Pancreas (tissue), 10 donors: ENCODE measurements at regions not wholly inside any gene's neighbourhood (a gene's known extent, or its start where the extent isn't known, plus 50 kb on each side); places are given as distances from the start of the nearest gene placed in this dataset.
"Not testable (repeated sequence)": the region's sequence is repeated elsewhere in the genome, so short reads cannot be mapped to it uniquely, and the experiment has no call there.

Source experiments
- ATAC-seq, 4 donors: fragments of 200-7000 bp; cut with Tn5 transposase; one replicate each; pipeline versions ENCODE4 v1.8.0 to v1.9.1; 2020; ENCODE audit warnings: mild to moderate bottlenecking in 4 of 4, moderate library complexity in 4 of 4
- DNase-seq, 6 donors: peaks; one replicate each; pipeline ENCODE4 v3.0.0-alpha.2; 2020
- FAIRE-seq: peaks from 2 replicates; lab custom pipeline; 2012; peaks lifted over from hg19 to GRCh38; lab: Jason Lieb, UNC
- H3K27ac ChIP-seq, 4 donors: fragments of 200-600 bp; sonication (generic); 1 replicate in 3 of 4; 2 replicates in 1 of 4; pipeline versions ENCODE4 v1.5.0 to v1.8.0; 2020
- H3K27me3 ChIP-seq, 4 donors: fragments of 200-600 bp; one replicate each; pipeline ENCODE4 v1.8.0; 2021
- H3K36me3 ChIP-seq, 3 donors: fragments of 200-600 bp; sonication (generic) in 1 of 3; one replicate each; pipeline versions ENCODE4 v1.5.0 to v1.8.0; 2020 to 2021
- H3K4me1 ChIP-seq, 3 donors: fragments of 200-600 bp; one replicate each; pipeline ENCODE4 v1.8.0; 2021
- H3K4me3 ChIP-seq, 4 donors: fragments of 200-600 bp; sonication (generic) in 2 of 4; one replicate each; pipeline versions ENCODE4 v1.5.0 to v1.8.0; 2020 to 2021
- H3K9me3 ChIP-seq, 4 donors: fragments of 200-600 bp; one replicate each; pipeline ENCODE4 v1.8.0; 2021
- WGBS, 2 donors: extraction: QIAGEN DNeasy Blood & Tissue Kit; methylation state at CpG; one replicate each; pipeline ENCODE4 v1.1.7; 2013; 5-methylcytosine and 5-hydroxymethylcytosine counted together
- intact Hi-C, 3 donors: fragments of 100-400 bp; cut with DNase I; formaldehyde crosslinking; loops; one replicate each; pipeline versions ENCODE4 v1.11.1 to v1.14.2; 2022
- TF ChIP-seq, protein P1 (sequence below), 4 donors: fragments of 200-600 bp; sonication (generic) in 3 of 4; IDR thresholded peaks; one replicate each; pipeline versions ENCODE4 v1.5.0 to v1.8.0; 2021; ENCODE audit warnings: antibody characterized with exemption in 4 of 4
- donor health status: healthy with polysubstance abuse.
- donor health status: DM: no; HTN: no; CAD: no; lungs with moderate emphysema.
- donor health status: DM: no; HTN: no; CAD: no.
- donor health status: control.
- donor health status: control.
- donor health status: Bipolar disorder and iron deficiency.
- donor health status: DM: yes; HTN: yes; CAD: no.
- donor health status: DM: no; HTN: no; CAD: no.
- donor health status: DM: no; HTN: no; CAD: no.
- donor health status: DM: yes; HTN: yes; CAD: no.

DNA sequence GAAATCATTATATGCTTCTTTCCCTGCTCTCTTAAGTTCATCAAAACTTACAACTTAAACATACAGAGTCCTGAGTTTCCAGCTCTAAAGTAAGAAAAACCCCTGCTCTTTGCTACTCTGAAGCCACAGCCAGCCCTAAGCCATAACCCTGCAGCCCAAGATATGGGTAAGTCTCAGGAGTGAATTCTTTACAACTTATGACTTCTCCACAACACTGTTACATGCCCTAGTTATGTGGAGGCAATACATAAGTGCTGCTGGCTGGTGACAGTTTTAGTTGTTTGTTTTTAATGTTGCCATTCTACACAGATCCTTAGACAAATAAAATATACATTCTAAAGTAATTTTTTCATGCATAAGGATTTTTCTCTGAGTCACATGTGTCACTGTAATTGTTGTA lies 100.2 kb downstream of the FBXO8 start:
- intact Hi-C loops = no loop called here
- TF ChIP-seq, protein P1, sequence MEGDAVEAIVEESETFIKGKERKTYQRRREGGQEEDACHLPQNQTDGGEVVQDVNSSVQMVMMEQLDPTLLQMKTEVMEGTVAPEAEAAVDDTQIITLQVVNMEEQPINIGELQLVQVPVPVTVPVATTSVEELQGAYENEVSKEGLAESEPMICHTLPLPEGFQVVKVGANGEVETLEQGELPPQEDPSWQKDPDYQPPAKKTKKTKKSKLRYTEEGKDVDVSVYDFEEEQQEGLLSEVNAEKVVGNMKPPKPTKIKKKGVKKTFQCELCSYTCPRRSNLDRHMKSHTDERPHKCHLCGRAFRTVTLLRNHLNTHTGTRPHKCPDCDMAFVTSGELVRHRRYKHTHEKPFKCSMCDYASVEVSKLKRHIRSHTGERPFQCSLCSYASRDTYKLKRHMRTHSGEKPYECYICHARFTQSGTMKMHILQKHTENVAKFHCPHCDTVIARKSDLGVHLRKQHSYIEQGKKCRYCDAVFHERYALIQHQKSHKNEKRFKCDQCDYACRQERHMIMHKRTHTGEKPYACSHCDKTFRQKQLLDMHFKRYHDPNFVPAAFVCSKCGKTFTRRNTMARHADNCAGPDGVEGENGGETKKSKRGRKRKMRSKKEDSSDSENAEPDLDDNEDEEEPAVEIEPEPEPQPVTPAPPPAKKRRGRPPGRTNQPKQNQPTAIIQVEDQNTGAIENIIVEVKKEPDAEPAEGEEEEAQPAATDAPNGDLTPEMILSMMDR (IDR thresholded peaks at IDR 0.05) = no peak
- FAIRE-seq = no peak

DNA sequence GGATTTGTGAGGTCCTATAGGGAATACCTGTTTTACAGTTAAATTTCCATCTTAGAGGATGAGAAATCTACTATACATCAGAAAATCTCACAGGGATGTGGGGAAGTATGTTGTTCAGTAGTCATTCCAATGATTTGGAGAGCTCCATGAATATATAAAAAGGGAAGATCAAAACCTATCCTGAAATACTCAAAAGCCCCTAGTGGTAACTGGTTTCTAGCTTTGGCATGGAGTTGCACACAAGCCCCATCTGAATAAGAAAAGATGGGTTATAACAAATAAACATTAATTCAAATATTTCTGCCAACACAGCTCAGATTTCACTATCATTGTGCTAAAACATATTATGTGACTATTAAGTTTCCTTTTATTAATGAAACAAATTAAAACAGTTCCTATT lies 101.6 kb downstream of the FBXO8 start:
- no peak for ATAC-seq
- Histone ChIP-seq H3K9me3 (no peaks in the 10 kb centered on the region), H3K4me1 (no peaks in the 10 kb centered on the region), H3K27ac (no peak overlapping the region), H3K27me3 (peaks cover 0 to 5% (median 0%) of the 10 kb centered on the region in 4 donors), H3K36me3 (no peaks in the 10 kb centered on the region), H3K4me3 (no peak overlapping the region)
- no peak for DNase-seq
- TF ChIP-seq, protein P1 (IDR thresholded peaks at IDR 0.05) = no peak
- no peak for FAIRE-seq
- intact Hi-C loops = no loop called here

More for the DNA sequence above, 100.2 kb downstream of the FBXO8 start:
- no peaks in the 10 kb centered on the region for H3K9me3 ChIP-seq
- no peak for ATAC-seq
- H3K4me3 ChIP-seq = no peak overlapping the region
- DNase-seq = no peak
- peaks cover 0 to 5% (median 0%) of the 10 kb centered on the region in 4 donors for H3K27me3 ChIP-seq
- H3K36me3 ChIP-seq = no peaks in the 10 kb centered on the region
- no peak overlapping the region for H3K27ac ChIP-seq
- H3K4me1 ChIP-seq = no peaks in the 10 kb centered on the region

GRCh38 chr4:174177536-174177935 lies 105.9 kb downstream of the FBXO8 start:
- DNase-seq = no peak
- FAIRE-seq = no peak
- WGBS, 2 donors = 23 to 31% methylated on average over 1 of the region's 1 CpG
- H3K27me3 ChIP-seq = peaks cover 0 to 5% (median 0%) of the 10 kb centered on the region in 4 donors
- no peaks in the 10 kb centered on the region for H3K36me3 ChIP-seq
- H3K4me3 ChIP-seq = no peak overlapping the region
- TF ChIP-seq, protein P1 (IDR thresholded peaks at IDR 0.05) = no peak
- no peaks in the 10 kb centered on the region for H3K4me1 ChIP-seq
- intact Hi-C loops = no loop called here
- no peak overlapping the region for H3K27ac ChIP-seq
- no peak for ATAC-seq
- H3K9me3 ChIP-seq = no peaks in the 10 kb centered on the region

DNA sequence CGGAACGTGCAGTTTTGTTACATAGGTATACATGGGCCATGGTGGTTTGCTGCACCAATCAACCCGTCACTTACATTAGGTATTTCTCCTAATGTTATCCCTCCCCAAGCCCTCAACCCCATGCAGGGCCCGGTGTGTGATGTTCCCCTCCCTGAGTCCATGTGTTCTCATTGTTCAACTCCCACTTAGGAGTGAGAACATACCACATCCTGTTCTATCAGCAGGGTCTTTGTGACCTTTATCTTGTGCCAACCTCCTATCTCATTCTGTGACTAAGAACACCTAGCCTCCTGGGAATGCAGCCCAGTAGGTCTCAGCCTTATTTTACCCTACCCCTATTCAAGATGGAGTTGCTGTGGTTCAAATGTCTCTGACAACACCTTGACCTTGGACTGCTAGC lies 107.6 kb downstream of the FBXO8 start:
- FAIRE-seq, H3K36me3 ChIP-seq, H3K4me3 ChIP-seq, H3K4me1 ChIP-seq, H3K9me3 ChIP-seq, intact Hi-C loops, DNase-seq, H3K27me3 ChIP-seq, ATAC-seq, H3K27ac ChIP-seq: not testable (repeated sequence)
- 80 to 88% methylated on average over 4 of the region's 4 CpGs for WGBS, 2 donors

DNA sequence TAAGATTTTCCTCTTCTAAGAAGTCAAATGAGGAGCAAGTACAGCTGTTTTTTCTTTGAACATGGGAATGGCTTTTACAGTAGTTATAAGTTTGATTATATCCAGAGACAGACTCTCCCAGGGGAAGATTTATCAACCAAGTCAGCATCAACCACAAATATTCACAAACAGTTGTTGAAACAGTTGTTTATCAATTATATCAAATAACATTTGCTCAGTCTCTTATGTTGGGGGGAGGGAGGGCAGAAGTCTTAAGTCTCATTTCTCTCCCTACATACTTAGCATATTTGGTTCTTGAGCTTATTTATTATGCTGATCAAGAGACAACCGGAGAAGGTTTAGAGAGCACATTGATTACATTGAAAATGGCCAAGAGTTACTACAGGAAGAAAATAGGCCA lies 110.1 kb downstream of the FBXO8 start:
- ATAC-seq (no peak), DNase-seq (no peak), FAIRE-seq (no peak)
- intact Hi-C loops = no loop called here
- Histone ChIP-seq H3K27ac (no peak overlapping the region), H3K4me3 (no peak overlapping the region), H3K9me3 (no peaks in the 10 kb centered on the region), H3K4me1 (no peaks in the 10 kb centered on the region), H3K27me3 (peaks cover 0 to 3% (median 0%) of the 10 kb centered on the region in 4 donors), H3K36me3 (no peaks in the 10 kb centered on the region)
- 68 to 69% methylated on average over 1 of the region's 1 CpG for WGBS, 2 donors
- TF ChIP-seq, protein P1 (IDR thresholded peaks at IDR 0.05) = no peak
